LHCN-M2 (cell line): ENCODE measurements at regions not wholly inside any gene's neighbourhood (a gene's known extent, or its start where the extent isn't known, plus 50 kb on each side); places are given as distances from the start of the nearest gene placed in this dataset.

ENCODE experiments used
- DNase-seq: peaks from one replicate; pipeline ENCODE4 v3.0.0-alpha.2; 2012; ENCODE audit warnings: low read depth

DNA sequence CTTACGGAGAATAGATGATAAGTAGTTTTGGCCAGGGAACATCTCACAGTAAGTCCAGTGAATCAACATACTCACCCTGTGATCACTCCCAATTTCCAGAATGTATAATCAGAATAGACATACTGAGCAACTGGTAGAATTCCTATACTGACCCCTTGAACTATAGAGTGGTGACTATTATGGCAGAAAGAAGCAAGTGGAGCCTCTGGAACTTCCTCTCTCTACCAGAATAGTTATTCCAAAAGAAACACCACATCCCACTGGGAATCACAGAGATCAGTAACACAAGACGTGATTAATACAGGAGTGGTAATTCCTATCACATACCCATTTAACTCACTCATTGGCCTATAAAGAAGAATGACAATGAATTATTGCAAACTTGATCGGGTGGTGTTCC lies 50.1 kb upstream of the TRIM42 start:
- DNase-seq = peak; percentile 46
